KG1 (cell line): ENCODE measurements at regions not wholly inside any gene's neighbourhood (a gene's known extent, or its start where the extent isn't known, plus 50 kb on each side); places are given as distances from the start of the nearest gene placed in this dataset.

Source experiments
- DNase-seq: peaks from one replicate; lab custom pipeline; 2025; lab: John Stamatoyannopoulos, UW

DNA sequence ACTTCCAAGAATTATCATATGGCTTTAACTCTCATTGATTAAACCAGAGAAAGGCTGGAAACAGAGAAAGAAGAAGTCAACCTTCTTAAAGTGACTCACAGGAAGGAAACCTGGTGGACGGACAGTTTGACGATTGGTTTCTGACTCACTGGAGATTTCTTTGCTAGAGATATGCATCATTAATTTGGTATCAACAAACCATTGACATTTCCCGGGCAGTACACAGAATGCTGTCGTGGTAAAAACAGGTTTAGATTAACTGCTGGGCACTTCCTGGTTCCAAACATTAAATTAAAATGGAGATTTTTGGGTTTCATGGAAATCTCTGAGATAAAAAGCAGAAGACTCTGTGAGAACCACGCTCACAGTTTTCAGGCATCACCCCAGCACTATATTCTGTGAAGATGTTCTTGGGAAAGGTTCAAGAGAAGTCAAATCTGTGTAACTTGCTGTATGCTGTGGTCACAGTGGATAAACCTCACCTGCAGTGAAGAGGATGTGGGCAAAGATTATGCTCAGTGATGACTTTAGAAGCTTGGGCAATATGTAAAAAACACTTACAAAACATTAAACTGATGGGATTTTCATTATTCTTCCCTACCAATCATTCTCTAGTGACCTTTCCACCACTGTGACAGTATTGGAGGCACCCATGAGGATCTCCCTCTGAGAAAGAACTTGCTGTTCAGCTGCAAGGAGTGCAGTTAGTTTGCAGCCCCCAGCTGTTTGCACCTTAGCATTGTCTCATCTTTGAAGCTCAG is 61.1 kb upstream of the CD44 start:
- DNase-seq, result peak; percentile 69

DNA sequence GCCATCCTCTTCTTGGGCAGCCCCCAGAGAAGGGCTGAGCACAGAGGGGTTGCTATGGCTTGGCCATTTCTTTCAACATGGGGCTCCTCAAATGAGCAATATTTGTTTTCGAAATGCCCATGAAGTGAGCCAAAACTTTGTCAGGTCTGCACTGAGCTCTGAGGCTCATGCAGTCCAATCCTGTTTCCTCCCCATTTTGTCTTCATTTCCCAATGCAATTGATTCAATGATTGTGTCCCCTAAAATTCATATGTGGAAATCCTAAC is 60.6 kb upstream of the CD44 start:
- no peak for DNase-seq

DNA sequence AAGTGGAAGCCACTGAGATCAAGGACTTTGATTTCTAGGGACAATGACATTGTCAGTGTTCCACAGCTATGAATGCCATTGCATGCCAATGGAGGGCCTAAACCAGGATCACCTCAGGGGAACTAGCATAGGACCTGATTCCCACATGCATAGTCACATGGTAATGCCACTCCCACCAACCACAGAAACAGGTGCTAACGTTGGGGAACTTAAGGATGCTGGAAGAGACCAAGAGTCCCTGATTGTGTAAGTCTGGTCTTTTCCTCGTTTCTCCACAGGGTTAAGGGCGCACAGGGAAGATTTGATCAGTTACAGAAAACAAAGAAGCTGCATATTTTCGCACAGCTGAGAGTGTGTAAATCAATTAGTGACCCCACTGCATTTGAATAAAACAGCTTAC is 59.4 kb upstream of the CD44 start:
- no peak for DNase-seq

DNA sequence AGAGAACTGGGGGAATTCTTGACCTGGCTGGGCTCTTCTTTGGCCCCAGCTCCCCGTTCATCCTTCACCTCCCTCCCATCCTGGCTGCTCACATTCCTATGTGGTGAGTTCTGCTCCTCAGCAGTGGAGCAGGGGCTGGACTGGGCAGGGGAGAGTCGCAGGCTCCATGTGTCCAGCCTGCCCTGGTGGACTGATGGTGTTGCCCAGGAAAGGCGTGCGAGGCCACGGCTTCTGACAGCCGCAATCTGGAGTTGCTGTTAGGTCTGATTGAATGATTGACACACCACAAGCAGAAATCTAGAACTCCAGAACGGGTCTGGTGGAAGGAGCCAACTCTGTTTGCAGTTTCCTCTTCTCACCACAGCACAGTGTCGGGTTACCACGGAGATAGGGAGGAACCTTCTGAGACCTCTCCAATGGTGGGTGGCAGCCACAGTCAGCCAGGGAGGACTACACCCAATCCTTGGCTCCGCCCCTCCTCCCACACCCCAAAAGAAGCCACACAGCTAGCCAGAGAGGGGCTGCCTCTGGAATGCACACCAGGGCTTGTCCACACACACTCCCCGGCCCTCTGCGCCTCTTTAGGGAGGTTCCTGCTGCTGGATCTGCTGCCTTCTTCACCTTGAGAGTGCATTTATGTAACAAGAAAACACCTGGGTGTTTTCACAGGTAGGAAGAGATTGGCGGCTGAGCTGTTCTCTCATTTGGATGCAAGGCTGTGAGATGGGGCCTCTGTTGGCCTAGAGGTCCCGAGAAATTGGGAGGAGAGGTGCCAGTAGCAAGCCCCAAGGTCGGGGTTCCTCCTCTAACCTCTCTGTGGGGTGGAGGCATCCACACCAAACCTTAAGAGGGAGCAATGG is 56.4 kb upstream of the CD44 start:
- DNase-seq, result peak; percentile 30

DNA sequence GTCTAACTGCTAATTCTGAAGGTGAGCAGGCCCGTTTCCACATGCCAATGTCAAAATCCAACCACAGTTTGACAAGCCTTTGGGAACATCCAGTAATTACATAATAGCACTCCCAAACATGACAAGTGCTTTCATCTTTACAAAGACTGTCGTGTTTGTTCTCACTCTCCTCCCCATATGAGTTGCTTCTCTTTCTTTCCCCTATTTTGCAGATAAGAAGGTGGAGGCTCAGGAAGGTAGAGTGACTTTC is 55.9 kb upstream of the CD44 start:
- no peak for DNase-seq

DNA sequence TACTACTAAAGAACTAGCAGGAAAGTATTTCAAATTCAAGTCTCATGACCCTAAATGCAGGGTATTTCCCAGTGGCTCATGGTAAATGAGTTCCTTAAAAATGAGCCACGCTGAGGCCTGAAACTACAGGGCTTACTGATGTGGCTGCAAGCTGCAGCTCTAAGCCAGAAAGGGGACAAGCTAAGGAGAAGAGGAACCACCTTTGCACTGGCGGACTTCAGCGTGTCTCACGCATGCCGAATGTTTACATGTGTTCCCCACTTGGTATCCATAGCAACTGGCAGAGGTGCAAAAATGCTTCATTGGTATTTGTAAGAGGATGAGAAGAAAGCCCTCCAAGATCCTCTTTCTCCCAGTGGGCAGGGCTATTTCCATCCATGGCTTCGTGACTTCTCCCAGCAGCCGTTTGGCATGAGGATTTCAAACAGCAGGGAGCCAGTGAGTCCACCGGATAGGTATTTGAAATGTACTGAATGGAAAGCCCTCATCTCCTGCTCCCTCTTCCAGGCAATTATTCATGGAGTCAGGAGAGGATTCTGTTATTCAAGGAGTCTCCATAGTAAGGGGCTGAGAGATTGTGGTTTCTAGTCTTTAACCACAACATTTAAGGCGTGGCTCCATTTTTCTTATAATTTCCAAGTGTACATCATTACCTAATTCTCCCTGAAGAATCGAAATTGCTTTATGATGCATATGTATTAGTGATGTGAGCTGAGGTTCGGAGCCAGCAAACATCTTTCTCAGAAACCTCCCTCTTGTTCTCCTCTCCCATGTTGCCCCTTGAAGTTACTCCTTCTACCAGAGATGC is 55.3 kb upstream of the CD44 start:
- no peak for DNase-seq

DNA sequence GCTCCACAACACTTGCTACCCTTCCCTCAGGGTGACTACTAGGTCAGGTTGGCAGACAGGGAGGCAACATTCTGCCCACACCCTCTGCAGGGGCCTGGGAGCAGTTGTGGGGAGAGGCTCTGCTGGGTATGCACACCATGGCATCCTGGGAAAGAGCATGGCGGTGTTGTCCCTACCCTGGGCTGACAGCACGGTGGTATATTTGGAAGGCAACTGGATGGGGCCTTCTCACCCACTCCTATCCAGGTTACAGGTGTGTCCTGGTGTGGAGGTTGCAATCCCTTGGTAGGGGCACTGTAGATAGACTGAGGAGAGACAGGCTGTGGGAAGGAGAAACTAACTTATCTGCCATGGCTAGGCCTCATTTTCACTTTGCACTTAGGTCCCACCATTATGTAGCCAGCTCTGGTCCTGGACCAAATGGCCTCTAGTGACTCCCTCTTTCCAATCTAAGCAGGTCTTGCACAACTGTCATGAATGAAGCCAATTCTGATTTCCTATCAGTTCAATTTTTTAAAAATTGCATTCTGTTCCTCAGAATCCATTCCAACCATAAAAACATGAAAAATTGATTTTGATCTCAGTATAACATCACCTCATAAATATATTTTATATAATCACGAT is 54.0 kb upstream of the CD44 start:
- DNase-seq, result no peak

DNA sequence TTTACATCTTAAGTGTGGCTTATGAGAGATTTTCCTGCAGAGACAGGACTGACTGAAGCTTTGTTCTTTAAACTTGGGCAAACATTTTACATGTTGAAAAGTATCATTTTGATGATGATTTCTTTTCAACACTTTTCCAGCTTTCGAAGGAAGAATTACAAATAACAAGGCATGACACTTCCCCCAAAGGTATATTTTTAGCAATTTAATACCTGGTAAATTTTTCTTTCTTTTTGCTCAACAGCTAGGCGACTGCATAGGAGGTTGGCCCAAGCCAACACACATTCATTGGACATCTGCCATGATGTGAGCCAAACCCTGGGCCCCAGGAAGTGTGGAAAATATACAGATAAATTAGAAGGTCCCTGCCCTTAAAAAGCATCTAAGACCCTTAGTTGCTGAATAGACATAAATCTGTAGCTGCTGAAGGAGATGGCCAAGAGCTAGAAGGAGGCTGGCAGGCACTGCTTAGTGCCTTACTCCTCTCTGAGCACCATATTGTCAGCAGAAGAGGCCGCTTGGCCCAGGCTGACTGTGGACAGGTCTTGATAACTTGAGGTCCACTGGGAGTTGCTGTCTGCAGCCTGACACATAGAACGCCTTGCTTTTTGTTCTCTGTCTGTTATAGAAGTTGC is 53.3 kb upstream of the CD44 start:
- no peak for DNase-seq

DNA sequence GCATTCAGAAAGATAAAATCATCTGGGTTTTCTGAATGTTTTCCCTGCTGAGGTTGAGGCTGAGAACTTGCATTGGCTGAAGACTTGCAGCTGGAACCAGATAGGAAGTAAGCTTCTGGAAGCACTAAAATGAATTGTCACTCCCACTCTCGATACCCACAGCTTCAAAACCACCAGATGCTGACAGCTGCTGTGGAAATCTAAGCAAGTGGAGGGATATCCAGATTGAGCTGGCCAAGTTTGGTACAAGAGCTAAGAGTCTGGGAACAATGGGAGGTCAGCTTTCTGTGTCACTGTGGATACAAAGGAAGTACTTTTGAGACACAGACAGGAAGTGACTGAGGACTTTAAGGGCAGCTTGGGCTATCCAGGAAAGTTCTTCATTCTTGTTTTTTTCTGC is 51.3 kb upstream of the CD44 start:
- DNase-seq, result no peak

DNA sequence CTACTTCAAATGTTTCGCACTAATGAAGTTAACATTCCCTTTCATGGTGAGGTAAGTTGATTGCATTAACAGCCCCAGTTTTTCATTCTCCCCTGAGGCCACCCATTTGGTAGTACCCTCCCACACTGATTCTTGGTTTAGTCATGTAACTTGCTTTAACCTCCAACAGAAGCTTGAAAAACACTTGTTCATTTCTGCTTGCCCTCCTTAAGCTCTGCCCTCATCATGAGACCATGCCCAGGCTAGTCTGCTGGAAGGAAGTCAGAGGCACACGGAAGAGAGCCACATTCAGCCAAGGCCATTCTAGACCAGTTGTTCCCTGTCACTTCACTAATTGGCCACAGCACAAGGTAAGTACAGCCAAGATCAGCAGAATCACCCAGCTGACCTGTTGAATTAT is 50.7 kb upstream of the CD44 start:
- DNase-seq, result no peak

DNA sequence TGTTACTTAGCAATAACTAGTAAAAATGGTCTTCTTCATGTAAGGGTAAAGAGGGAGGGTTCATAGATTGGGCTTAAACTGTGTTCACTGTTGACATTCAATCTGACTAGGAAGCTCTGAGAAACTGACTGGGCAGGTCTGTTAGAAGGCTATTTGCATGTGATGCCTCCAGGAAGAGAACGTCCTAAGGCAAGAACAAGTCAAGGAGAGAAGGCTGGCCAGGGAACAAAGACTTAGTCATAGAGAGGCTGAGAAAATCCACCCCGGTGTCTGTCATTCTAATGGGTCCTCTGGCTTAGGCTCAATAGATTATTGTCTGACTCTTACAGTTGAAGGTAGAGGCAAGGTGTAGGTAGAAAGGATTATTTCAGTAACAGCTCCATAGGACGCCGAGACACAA is 50.3 kb upstream of the CD44 start:
- no peak for DNase-seq
